ENCODE measurements at regions not wholly inside any gene's neighbourhood (a gene's known extent, or its start where the extent isn't known, plus 50 kb on each side); places are given as distances from the start of the nearest gene placed in this dataset.

DNA sequence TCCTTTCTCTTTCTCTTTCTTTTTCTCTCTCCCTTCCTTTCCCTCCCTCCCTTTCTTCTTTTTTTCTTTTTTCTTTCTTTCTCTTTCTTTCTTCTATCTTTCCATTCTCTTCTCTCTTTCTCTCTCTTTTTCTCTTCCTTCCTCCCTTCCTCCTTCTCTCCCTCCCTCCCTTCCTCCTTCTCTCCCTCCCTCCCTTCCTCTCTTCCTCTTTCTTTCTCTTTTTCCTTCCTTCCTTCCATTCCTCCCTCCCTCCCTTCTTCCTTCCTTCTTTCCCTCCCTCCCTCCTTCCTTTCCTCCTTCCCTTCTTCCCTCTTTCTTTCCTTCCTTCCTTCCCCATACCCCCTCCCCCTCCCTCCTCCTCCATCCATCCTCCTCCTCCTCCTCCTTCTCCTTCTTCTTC, 243.3 kb upstream of the CTNND2 start:
- no peaks in the 10 kb centered on the region for H3F3A ChIP-seq (replicated peaks; ENCODE audit: low read depth)
- no peaks in the 10 kb centered on the region for H3K4me1 Mint-ChIP-seq
- no peaks in the 10 kb centered on the region for H3K36me3 ChIP-seq (ENCODE audit: insufficient read depth)
- no peak overlapping the region for H3K4me3 ChIP-seq
- DNase-seq (ENCODE audit: low spot score) = no peak
- H3K36me3 Mint-ChIP-seq (ENCODE audit: low read depth) = peaks cover 17% of the 10 kb centered on the region
- H3K4me3 Mint-ChIP-seq = no peak overlapping the region
- TF ChIP-seq EZH2phosphoT487 (IDR thresholded peaks at IDR 0.05; ENCODE audit: unreplicated experiment) (no peak), ZNF331 (CRISPR knock-in tag; IDR thresholded peaks at IDR 0.05; ENCODE audit: low read depth) (no peak), CREB1 (CRISPR knock-in tag; IDR thresholded peaks at IDR 0.05; ENCODE audit: low read depth) (no peak), EZH2 (IDR thresholded peaks at IDR 0.05; ENCODE audit: low read depth, unreplicated experiment) (no peak), STAT1 (IDR thresholded peaks at IDR 0.05; ENCODE audit: unreplicated experiment) (no peak), POLR2AphosphoS5 (IDR thresholded peaks at IDR 0.05; ENCODE audit: low read depth) (no peak), ZNF114 (CRISPR knock-in tag; IDR thresholded peaks at IDR 0.05) (no peak), JUNB (IDR thresholded peaks at IDR 0.05; ENCODE audit: unreplicated experiment) (no peak), NANOG (IDR thresholded peaks at IDR 0.05; ENCODE audit: borderline replicate concordance) (no peak)
- TF ChIP-seq, protein P1, sequence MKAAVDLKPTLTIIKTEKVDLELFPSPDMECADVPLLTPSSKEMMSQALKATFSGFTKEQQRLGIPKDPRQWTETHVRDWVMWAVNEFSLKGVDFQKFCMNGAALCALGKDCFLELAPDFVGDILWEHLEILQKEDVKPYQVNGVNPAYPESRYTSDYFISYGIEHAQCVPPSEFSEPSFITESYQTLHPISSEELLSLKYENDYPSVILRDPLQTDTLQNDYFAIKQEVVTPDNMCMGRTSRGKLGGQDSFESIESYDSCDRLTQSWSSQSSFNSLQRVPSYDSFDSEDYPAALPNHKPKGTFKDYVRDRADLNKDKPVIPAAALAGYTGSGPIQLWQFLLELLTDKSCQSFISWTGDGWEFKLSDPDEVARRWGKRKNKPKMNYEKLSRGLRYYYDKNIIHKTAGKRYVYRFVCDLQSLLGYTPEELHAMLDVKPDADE (IDR thresholded peaks at IDR 0.05) = no peak
- TF ChIP-seq, protein P2, sequence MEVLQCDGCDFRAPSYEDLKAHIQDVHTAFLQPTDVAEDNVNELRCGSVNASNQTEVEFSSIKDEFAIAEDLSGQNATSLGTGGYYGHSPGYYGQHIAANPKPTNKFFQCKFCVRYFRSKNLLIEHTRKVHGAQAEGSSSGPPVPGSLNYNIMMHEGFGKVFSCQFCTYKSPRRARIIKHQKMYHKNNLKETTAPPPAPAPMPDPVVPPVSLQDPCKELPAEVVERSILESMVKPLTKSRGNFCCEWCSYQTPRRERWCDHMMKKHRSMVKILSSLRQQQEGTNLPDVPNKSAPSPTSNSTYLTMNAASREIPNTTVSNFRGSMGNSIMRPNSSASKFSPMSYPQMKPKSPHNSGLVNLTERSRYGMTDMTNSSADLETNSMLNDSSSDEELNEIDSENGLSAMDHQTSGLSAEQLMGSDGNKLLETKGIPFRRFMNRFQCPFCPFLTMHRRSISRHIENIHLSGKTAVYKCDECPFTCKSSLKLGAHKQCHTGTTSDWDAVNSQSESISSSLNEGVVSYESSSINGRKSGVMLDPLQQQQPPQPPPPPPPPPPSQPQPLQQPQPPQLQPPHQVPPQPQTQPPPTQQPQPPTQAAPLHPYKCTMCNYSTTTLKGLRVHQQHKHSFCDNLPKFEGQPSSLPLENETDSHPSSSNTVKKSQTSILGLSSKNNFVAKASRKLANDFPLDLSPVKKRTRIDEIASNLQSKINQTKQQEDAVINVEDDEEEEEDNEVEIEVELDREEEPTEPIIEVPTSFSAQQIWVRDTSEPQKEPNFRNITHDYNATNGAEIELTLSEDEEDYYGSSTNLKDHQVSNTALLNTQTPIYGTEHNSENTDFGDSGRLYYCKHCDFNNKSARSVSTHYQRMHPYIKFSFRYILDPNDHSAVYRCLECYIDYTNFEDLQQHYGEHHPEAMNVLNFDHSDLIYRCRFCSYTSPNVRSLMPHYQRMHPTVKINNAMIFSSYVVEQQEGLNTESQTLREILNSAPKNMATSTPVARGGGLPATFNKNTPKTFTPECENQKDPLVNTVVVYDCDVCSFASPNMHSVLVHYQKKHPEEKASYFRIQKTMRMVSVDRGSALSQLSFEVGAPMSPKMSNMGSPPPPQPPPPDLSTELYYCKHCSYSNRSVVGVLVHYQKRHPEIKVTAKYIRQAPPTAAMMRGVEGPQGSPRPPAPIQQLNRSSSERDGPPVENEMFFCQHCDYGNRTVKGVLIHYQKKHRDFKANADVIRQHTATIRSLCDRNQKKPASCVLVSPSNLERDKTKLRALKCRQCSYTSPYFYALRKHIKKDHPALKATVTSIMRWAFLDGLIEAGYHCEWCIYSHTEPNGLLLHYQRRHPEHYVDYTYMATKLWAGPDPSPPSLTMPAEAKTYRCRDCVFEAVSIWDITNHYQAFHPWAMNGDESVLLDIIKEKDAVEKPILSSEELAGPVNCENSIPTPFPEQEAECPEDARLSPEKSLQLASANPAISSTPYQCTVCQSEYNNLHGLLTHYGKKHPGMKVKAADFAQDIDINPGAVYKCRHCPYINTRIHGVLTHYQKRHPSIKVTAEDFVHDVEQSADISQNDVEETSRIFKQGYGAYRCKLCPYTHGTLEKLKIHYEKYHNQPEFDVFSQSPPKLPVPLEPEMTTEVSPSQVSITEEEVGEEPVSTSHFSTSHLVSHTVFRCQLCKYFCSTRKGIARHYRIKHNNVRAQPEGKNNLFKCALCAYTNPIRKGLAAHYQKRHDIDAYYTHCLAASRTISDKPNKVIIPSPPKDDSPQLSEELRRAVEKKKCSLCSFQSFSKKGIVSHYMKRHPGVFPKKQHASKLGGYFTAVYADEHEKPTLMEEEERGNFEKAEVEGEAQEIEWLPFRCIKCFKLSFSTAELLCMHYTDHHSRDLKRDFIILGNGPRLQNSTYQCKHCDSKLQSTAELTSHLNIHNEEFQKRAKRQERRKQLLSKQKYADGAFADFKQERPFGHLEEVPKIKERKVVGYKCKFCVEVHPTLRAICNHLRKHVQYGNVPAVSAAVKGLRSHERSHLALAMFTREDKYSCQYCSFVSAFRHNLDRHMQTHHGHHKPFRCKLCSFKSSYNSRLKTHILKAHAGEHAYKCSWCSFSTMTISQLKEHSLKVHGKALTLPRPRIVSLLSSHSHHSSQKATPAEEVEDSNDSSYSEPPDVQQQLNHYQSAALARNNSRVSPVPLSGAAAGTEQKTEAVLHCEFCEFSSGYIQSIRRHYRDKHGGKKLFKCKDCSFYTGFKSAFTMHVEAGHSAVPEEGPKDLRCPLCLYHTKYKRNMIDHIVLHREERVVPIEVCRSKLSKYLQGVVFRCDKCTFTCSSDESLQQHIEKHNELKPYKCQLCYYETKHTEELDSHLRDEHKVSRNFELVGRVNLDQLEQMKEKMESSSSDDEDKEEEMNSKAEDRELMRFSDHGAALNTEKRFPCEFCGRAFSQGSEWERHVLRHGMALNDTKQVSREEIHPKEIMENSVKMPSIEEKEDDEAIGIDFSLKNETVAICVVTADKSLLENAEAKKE (CRISPR knock-in tag; IDR thresholded peaks at IDR 0.05) = no peak
- TF ChIP-seq, protein P3, sequence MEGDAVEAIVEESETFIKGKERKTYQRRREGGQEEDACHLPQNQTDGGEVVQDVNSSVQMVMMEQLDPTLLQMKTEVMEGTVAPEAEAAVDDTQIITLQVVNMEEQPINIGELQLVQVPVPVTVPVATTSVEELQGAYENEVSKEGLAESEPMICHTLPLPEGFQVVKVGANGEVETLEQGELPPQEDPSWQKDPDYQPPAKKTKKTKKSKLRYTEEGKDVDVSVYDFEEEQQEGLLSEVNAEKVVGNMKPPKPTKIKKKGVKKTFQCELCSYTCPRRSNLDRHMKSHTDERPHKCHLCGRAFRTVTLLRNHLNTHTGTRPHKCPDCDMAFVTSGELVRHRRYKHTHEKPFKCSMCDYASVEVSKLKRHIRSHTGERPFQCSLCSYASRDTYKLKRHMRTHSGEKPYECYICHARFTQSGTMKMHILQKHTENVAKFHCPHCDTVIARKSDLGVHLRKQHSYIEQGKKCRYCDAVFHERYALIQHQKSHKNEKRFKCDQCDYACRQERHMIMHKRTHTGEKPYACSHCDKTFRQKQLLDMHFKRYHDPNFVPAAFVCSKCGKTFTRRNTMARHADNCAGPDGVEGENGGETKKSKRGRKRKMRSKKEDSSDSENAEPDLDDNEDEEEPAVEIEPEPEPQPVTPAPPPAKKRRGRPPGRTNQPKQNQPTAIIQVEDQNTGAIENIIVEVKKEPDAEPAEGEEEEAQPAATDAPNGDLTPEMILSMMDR (conservative IDR thresholded peaks at IDR 0.05; ENCODE audit: low read depth in 2 of 2) = no peak
- TF ChIP-seq, protein P4, sequence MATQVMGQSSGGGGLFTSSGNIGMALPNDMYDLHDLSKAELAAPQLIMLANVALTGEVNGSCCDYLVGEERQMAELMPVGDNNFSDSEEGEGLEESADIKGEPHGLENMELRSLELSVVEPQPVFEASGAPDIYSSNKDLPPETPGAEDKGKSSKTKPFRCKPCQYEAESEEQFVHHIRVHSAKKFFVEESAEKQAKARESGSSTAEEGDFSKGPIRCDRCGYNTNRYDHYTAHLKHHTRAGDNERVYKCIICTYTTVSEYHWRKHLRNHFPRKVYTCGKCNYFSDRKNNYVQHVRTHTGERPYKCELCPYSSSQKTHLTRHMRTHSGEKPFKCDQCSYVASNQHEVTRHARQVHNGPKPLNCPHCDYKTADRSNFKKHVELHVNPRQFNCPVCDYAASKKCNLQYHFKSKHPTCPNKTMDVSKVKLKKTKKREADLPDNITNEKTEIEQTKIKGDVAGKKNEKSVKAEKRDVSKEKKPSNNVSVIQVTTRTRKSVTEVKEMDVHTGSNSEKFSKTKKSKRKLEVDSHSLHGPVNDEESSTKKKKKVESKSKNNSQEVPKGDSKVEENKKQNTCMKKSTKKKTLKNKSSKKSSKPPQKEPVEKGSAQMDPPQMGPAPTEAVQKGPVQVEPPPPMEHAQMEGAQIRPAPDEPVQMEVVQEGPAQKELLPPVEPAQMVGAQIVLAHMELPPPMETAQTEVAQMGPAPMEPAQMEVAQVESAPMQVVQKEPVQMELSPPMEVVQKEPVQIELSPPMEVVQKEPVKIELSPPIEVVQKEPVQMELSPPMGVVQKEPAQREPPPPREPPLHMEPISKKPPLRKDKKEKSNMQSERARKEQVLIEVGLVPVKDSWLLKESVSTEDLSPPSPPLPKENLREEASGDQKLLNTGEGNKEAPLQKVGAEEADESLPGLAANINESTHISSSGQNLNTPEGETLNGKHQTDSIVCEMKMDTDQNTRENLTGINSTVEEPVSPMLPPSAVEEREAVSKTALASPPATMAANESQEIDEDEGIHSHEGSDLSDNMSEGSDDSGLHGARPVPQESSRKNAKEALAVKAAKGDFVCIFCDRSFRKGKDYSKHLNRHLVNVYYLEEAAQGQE (IDR thresholded peaks at IDR 0.05; ENCODE audit: unreplicated experiment) = no peak
- no peak overlapping the region for H3K27ac ChIP-seq (ENCODE audit: low read depth)
- H3K9me2 ChIP-seq (ENCODE audit: insufficient read depth) = no peaks in the 10 kb centered on the region
- H3K4me2 ChIP-seq = no peak overlapping the region
- H2AFZ ChIP-seq = no peak overlapping the region
- no peak overlapping the region for H3K27ac Mint-ChIP-seq
- peaks cover 2% of the 10 kb centered on the region for H3K27me3 Mint-ChIP-seq (ENCODE audit: insufficient read depth, low read depth, poor library complexity)
- ATAC-seq = no peak
- H3K9me3 Mint-ChIP-seq = peaks cover 16% of the 10 kb centered on the region
- H3K4me1 ChIP-seq (ENCODE audit: insufficient read depth) = no peaks in the 10 kb centered on the region
- no peaks in the 10 kb centered on the region for H4K20me1 ChIP-seq (replicated peaks; ENCODE audit: insufficient read depth)
- no peaks in the 10 kb centered on the region for H3K79me2 ChIP-seq (replicated peaks; ENCODE audit: insufficient read depth)
- no peaks in the 10 kb centered on the region for H3K27me3 ChIP-seq (ENCODE audit: insufficient read depth)

All from GM23338 (cell line).